GM12892 (cell line): ENCODE measurements at regions not wholly inside any gene's neighbourhood (a gene's known extent, or its start where the extent isn't known, plus 50 kb on each side); places are given as distances from the start of the nearest gene placed in this dataset.

Source experiments
- POLR2AphosphoS5 ChIP-seq: IDR thresholded peaks from 2 replicates; pipeline ENCODE4 v1.6.1; 2011; ENCODE audit warnings: low read depth, low read length, control low read depth
- TAF1 ChIP-seq: IDR thresholded peaks from 2 replicates; pipeline ENCODE4 v1.6.1; 2011; ENCODE audit warnings: low read depth, mild to moderate bottlenecking, control low read depth, low read length, borderline replicate concordance

GRCh38 chr1:81044708-81045107, 756.0 kb upstream of the ADGRL2 start:
- no peak for TF ChIP-seq TAF1
- no peak for TF ChIP-seq POLR2AphosphoS5
